Liver (tissue), 8 donors: ENCODE measurements at regions not wholly inside any gene's neighbourhood (a gene's known extent, or its start where the extent isn't known, plus 50 kb on each side); places are given as distances from the start of the nearest gene placed in this dataset.

ENCODE experiments used
- DNase-seq: peaks from one replicate; pipeline ENCODE4 v3.0.0-alpha.2; 2017; ENCODE audit warnings: low spot score
- H3K27ac ChIP-seq, 2 donors: one replicate each; pipeline ENCODE4 v1.7.0; 2013; ENCODE audit warnings: inconsistent platforms in 2 of 2, low read length in 2 of 2, control low read depth in 1 of 2, low read depth in 1 of 2, mild to moderate bottlenecking in 1 of 2
- H3K27me3 ChIP-seq, 4 donors: one replicate each; pipeline versions ENCODE4 v1.6.1 to v1.7.0; 2013; ENCODE audit warnings: low read length in 3 of 4, inconsistent platforms in 1 of 4, mild to moderate bottlenecking in 1 of 4, moderate library complexity in 1 of 4; ENCODE audit not compliant: control insufficient read depth in 4 of 4, insufficient read depth in 4 of 4
- H3K36me3 ChIP-seq, 4 donors: one replicate each; pipeline versions ENCODE4 v1.6.1 to v1.7.0; 2013; ENCODE audit warnings: low read length in 3 of 4, mild to moderate bottlenecking in 3 of 4, low read depth in 1 of 4, moderate library complexity in 1 of 4; ENCODE audit not compliant: control insufficient read depth in 4 of 4, insufficient read depth in 3 of 4
- H3K4me1 ChIP-seq, 4 donors: one replicate each; pipeline versions ENCODE4 v1.6.1 to v1.7.0; 2013; ENCODE audit warnings: low read length in 3 of 4, mild to moderate bottlenecking in 3 of 4, moderate library complexity in 1 of 4; ENCODE audit not compliant: control insufficient read depth in 4 of 4, insufficient read depth in 4 of 4
- H3K4me3 ChIP-seq, 3 donors: one replicate each; pipeline versions ENCODE4 v1.6.1 to v1.7.0; 2013; ENCODE audit warnings: low read length in 3 of 3, control low read depth in 1 of 3, low read depth in 1 of 3, mild to moderate bottlenecking in 1 of 3
- H3K9ac ChIP-seq, 2 donors: one replicate each; pipeline ENCODE4 v1.7.0; 2013; ENCODE audit warnings: low read length in 2 of 2, mild to moderate bottlenecking in 2 of 2, moderate library complexity in 2 of 2, control low read depth in 1 of 2, low read depth in 1 of 2
- H3K9me3 ChIP-seq, 4 donors: one replicate each; pipeline versions ENCODE4 v1.6.1 to v1.7.0; 2013; ENCODE audit warnings: low read length in 3 of 4; ENCODE audit not compliant: control insufficient read depth in 4 of 4
- EGR1 ChIP-seq, 2 donors: IDR thresholded peaks; 2 replicates each; pipeline ENCODE4 v1.6.1; 2016 to 2018; ENCODE audit warnings: antibody characterized with exemption in 2 of 2, low read depth in 2 of 2
- FOXA2 ChIP-seq: IDR thresholded peaks from 2 replicates; pipeline ENCODE4 v1.6.1; 2016; ENCODE audit warnings: antibody characterized with exemption
- GABPA ChIP-seq, 2 donors: IDR thresholded peaks in 1 of 2; conservative IDR thresholded peaks in 1 of 2; 2 replicates each; pipeline ENCODE4 v1.6.1; 2016; ENCODE audit warnings: antibody characterized with exemption in 2 of 2, mild to moderate bottlenecking in 1 of 2, moderate library complexity in 1 of 2
- HNF4A ChIP-seq, 2 donors: conservative IDR thresholded peaks; 2 replicates each; pipeline ENCODE4 v1.6.1; 2016; ENCODE audit warnings: antibody characterized with exemption in 2 of 2, mild to moderate bottlenecking in 2 of 2
- JUND ChIP-seq, 2 donors: IDR thresholded peaks; 2 replicates each; pipeline ENCODE4 v1.6.1; 2016; ENCODE audit warnings: antibody characterized with exemption in 2 of 2
- NR2F2 ChIP-seq: IDR thresholded peaks from 2 replicates; pipeline ENCODE4 v1.6.1; 2016; ENCODE audit warnings: antibody characterized with exemption
- REST ChIP-seq: IDR thresholded peaks from 2 replicates; pipeline ENCODE4 v1.6.1; 2016; ENCODE audit warnings: antibody characterized with exemption, mild to moderate bottlenecking
- RXRA ChIP-seq, 2 donors: IDR thresholded peaks; 2 replicates each; pipeline ENCODE4 v1.6.1; 2017 to 2018; ENCODE audit warnings: antibody characterized with exemption in 2 of 2, mild to moderate bottlenecking in 1 of 2
- SP1 ChIP-seq: IDR thresholded peaks from 2 replicates; pipeline ENCODE4 v1.6.1; 2018; ENCODE audit warnings: antibody characterized with exemption, mild to moderate bottlenecking
- TAF1 ChIP-seq: conservative IDR thresholded peaks from 2 replicates; pipeline ENCODE4 v1.6.1; 2016; ENCODE audit warnings: antibody characterized with exemption, mild to moderate bottlenecking
- YY1 ChIP-seq: IDR thresholded peaks from 2 replicates; pipeline ENCODE4 v1.6.1; 2016; ENCODE audit warnings: antibody characterized with exemption, mild to moderate bottlenecking
- WGBS: extraction: QIAGEN DNeasy Blood & Tissue Kit; methylation state at CpG from one replicate; pipeline ENCODE4 v1.1.7; 2013; 5-methylcytosine and 5-hydroxymethylcytosine counted together
- TF ChIP-seq, protein P1 (sequence below): fragments of 150-350 bp; IDR thresholded peaks from 2 replicates; pipeline ENCODE4 v1.5.1; 2017; ENCODE audit warnings: improper control_type of control experiment, low read depth, low read length; ENCODE audit not compliant: missing input control
- TF ChIP-seq, protein P2 (sequence below): IDR thresholded peaks from 2 replicates; pipeline ENCODE4 v1.6.1; 2016; ENCODE audit warnings: antibody characterized with exemption
- TF ChIP-seq, protein P3 (sequence below): IDR thresholded peaks from 2 replicates; pipeline ENCODE4 v1.6.1; 2016; ENCODE audit warnings: antibody characterized with exemption
- TF ChIP-seq, protein P4 (sequence below): IDR thresholded peaks from 2 replicates; pipeline ENCODE4 v1.6.1; 2016; ENCODE audit warnings: antibody characterized with exemption
- donor health status: healthy.
- donor health status: healthy.
- donor health status: healthy.
- donor health status: healthy.
- donor health status: healthy.

- TF ChIP-seq GABPA (IDR thresholded peaks at IDR 0.05 in 1 of 2, conservative IDR thresholded peaks at IDR 0.05 in 1 of 2) (no peak), EGR1 (IDR thresholded peaks at IDR 0.05; ENCODE audit: low read depth in 2 of 2) (no peak), NR2F2 (no peak), HNF4A (conservative IDR thresholded peaks at IDR 0.05) (no peak), YY1 (no peak)
- TF ChIP-seq, protein P1, sequence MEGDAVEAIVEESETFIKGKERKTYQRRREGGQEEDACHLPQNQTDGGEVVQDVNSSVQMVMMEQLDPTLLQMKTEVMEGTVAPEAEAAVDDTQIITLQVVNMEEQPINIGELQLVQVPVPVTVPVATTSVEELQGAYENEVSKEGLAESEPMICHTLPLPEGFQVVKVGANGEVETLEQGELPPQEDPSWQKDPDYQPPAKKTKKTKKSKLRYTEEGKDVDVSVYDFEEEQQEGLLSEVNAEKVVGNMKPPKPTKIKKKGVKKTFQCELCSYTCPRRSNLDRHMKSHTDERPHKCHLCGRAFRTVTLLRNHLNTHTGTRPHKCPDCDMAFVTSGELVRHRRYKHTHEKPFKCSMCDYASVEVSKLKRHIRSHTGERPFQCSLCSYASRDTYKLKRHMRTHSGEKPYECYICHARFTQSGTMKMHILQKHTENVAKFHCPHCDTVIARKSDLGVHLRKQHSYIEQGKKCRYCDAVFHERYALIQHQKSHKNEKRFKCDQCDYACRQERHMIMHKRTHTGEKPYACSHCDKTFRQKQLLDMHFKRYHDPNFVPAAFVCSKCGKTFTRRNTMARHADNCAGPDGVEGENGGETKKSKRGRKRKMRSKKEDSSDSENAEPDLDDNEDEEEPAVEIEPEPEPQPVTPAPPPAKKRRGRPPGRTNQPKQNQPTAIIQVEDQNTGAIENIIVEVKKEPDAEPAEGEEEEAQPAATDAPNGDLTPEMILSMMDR: no peak
These were observed 97.5 kb upstream of the KLHL25 start (continued) for GRCh38 chr15:85892232-85892631.

GRCh38 chr15:85897207-85897894 lies 102.6 kb upstream of the KLHL25 start:
- Histone ChIP-seq H3K9me3 (no peaks in the 10 kb centered on the region), H3K4me1 (no peaks in the 10 kb centered on the region), H3K36me3 (no peaks in the 10 kb centered on the region), H3K4me3 (no peak overlapping the region), H3K9ac (no peak overlapping the region), H3K27me3 (peaks cover 0 to 4% (median 2%) of the 10 kb centered on the region in 4 donors), H3K27ac (no peak overlapping the region)
- WGBS: 49% methylated on average over 4 of the region's 4 CpGs
- TF ChIP-seq RXRA (IDR thresholded peaks at IDR 0.05) (peak in 1 of 2 donors; percentile 4), SP1 (no peak)
- no peak for DNase-seq

GRCh38 chr15:85897895-85898717 lies 103.4 kb upstream of the KLHL25 start:
- Histone ChIP-seq H3K9me3 (no peaks in the 10 kb centered on the region), H3K4me1 (no peaks in the 10 kb centered on the region), H3K9ac (no peak overlapping the region), H3K27me3 (peaks cover 0 to 4% (median 2%) of the 10 kb centered on the region in 4 donors), H3K27ac (no peak overlapping the region), H3K4me3 (no peak overlapping the region), H3K36me3 (no peaks in the 10 kb centered on the region)
- DNase-seq: no peak
- TF ChIP-seq, protein P2, sequence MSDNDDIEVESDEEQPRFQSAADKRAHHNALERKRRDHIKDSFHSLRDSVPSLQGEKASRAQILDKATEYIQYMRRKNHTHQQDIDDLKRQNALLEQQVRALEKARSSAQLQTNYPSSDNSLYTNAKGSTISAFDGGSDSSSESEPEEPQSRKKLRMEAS: no peak
- TF ChIP-seq, protein P3, sequence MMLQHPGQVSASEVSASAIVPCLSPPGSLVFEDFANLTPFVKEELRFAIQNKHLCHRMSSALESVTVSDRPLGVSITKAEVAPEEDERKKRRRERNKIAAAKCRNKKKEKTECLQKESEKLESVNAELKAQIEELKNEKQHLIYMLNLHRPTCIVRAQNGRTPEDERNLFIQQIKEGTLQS: no peak
- TF ChIP-seq NR2F2 (no peak), TAF1 (no peak)
- 62% methylated on average over 16 of the region's 16 CpGs for WGBS

DNA sequence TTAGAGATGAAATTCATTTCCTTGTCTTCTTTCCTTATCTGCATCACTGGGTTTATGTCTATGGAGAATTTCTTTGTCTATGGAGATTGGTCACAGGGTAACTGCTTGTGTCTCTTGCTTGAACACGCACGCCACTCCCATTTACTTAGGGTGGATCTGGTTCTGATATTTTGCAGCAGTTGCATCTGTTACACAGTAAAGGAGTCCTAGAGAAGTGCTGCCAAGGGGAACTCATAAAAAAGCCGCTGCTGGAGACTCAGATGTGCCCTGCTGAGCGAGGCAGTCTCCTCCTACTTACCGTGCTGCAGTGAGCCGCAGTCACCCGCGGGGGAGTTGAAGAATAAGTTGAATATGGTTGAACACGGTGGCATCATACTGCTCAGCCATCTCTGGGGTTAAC lies 105.2 kb upstream of the KLHL25 start:
- no peaks in the 10 kb centered on the region for H3K4me1 ChIP-seq
- TF ChIP-seq RXRA (IDR thresholded peaks at IDR 0.05): no peak
- TF ChIP-seq NR2F2: no peak
- TF ChIP-seq, protein P4, sequence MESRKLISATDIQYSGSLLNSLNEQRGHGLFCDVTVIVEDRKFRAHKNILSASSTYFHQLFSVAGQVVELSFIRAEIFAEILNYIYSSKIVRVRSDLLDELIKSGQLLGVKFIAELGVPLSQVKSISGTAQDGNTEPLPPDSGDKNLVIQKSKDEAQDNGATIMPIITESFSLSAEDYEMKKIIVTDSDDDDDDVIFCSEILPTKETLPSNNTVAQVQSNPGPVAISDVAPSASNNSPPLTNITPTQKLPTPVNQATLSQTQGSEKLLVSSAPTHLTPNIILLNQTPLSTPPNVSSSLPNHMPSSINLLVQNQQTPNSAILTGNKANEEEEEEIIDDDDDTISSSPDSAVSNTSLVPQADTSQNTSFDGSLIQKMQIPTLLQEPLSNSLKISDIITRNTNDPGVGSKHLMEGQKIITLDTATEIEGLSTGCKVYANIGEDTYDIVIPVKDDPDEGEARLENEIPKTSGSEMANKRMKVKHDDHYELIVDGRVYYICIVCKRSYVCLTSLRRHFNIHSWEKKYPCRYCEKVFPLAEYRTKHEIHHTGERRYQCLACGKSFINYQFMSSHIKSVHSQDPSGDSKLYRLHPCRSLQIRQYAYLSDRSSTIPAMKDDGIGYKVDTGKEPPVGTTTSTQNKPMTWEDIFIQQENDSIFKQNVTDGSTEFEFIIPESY: no peak
- no peak for TF ChIP-seq FOXA2
- no peak for TF ChIP-seq YY1
- TF ChIP-seq SP1: no peak
- no peak for TF ChIP-seq JUND (IDR thresholded peaks at IDR 0.05)
- no peak for TF ChIP-seq HNF4A (conservative IDR thresholded peaks at IDR 0.05)
- TF ChIP-seq, protein P3: no peak
- TF ChIP-seq EGR1 (IDR thresholded peaks at IDR 0.05; ENCODE audit: low read depth in 2 of 2): no peak
- no peak for TF ChIP-seq REST
- WGBS: 60% methylated on average over 9 of the region's 9 CpGs
- H3K4me3 ChIP-seq: no peak overlapping the region
- no peak for DNase-seq
- no peak overlapping the region for H3K27ac ChIP-seq
- H3K36me3 ChIP-seq: no peaks in the 10 kb centered on the region
- no peak overlapping the region for H3K9ac ChIP-seq
- no peaks in the 10 kb centered on the region for H3K9me3 ChIP-seq
- peaks cover 0 to 4% (median 1%) of the 10 kb centered on the region in 4 donors for H3K27me3 ChIP-seq
